ENCODE measurements at regions not wholly inside any gene's neighbourhood (a gene's known extent, or its start where the extent isn't known, plus 50 kb on each side); places are given as distances from the start of the nearest gene placed in this dataset.
A peak's percentile ranks its signal among the peaks of the same experiment; 100 is the strongest.
"Not testable (repeated sequence)": the region's sequence is repeated elsewhere in the genome, so short reads cannot be mapped to it uniquely, and the experiment has no call there.

GRCh38 chr3:30314757-30315325, 291.6 kb upstream of the TGFBR2 start:
- H3K4me1 Mint-ChIP-seq = peaks cover 4% of the 10 kb centered on the region

GRCh38 chr3:30315447-30315846, 291.0 kb upstream of the TGFBR2 start:
- Mint-ChIP-seq H3K4me3 (no peak overlapping the region), H3K4me1 (peaks cover 4% of the 10 kb centered on the region)
- CTCF ChIA-PET = no interaction called here

More at GRCh38 chr3:30314757-30315325, 291.6 kb upstream of the TGFBR2 start:
- H3K27me3 Mint-ChIP-seq = no peaks in the 10 kb centered on the region
- CTCF ChIA-PET = no interaction called here
- DNase-seq (no peak), ATAC-seq (no peak)
- no peak overlapping the region for H3K27ac Mint-ChIP-seq
- no peaks in the 10 kb centered on the region for H3K9me3 Mint-ChIP-seq (ENCODE audit: low read depth)
- H3K36me3 Mint-ChIP-seq = no peaks in the 10 kb centered on the region
- no peak overlapping the region for H3K4me3 Mint-ChIP-seq

GRCh38 chr3:30317561-30317960, 288.8 kb upstream of the TGFBR2 start:
- CTCF ChIA-PET = no interaction called here
- Mint-ChIP-seq H3K9me3 (ENCODE audit: low read depth) (peaks cover 3% of the 10 kb centered on the region), H3K4me3 (no peak overlapping the region), H3K4me1 (peaks cover 4% of the 10 kb centered on the region), H3K36me3 (peaks cover 13% of the 10 kb centered on the region), H3K27ac (no peak overlapping the region), H3K27me3 (no peaks in the 10 kb centered on the region)
- ATAC-seq (no peak), DNase-seq (no peak)

More at GRCh38 chr3:30315447-30315846, 291.0 kb upstream of the TGFBR2 start:
- no peak overlapping the region for H3K27ac Mint-ChIP-seq
- no peaks in the 10 kb centered on the region for H3K9me3 Mint-ChIP-seq (ENCODE audit: low read depth)
- H3K36me3 Mint-ChIP-seq = peaks cover under 1% of the 10 kb centered on the region
- DNase-seq (no peak), ATAC-seq (no peak)
- no peaks in the 10 kb centered on the region for H3K27me3 Mint-ChIP-seq

- Mint-ChIP-seq H3K4me3 (no peak overlapping the region), H3K4me1 (peaks cover 4% of the 10 kb centered on the region), H3K9me3 (ENCODE audit: low read depth) (peaks cover 4% of the 10 kb centered on the region), H3K36me3 (peaks cover 16% of the 10 kb centered on the region), H3K27me3 (no peaks in the 10 kb centered on the region), H3K27ac (no peak overlapping the region)
- DNase-seq = no peak
- CTCF ChIA-PET = no interaction called here
- ATAC-seq = no peak
Measured at GRCh38 chr3:30318110-30318509, 288.3 kb upstream of the TGFBR2 start.

- CTCF ChIA-PET = interaction anchor here (0.9 to 1.8 kb wide), 8 partner anchors 29 to 373 kb away, joined by 3 to 6 read pairs (median 4); no protein-coding TSS in a partner anchor
- ATAC-seq (peak; percentile 65), DNase-seq (peak; percentile 46)
- no peak overlapping the region for H3K4me3 Mint-ChIP-seq
- peaks cover 8% of the 10 kb centered on the region for H3K9me3 Mint-ChIP-seq (ENCODE audit: low read depth)
- no peak overlapping the region for H3K27ac Mint-ChIP-seq
- H3K27me3 Mint-ChIP-seq = no peaks in the 10 kb centered on the region
- H3K36me3 Mint-ChIP-seq = peaks cover 16% of the 10 kb centered on the region
- peaks cover 4% of the 10 kb centered on the region for H3K4me1 Mint-ChIP-seq
Measured at GRCh38 chr3:30319713-30320112, 286.7 kb upstream of the TGFBR2 start.

GRCh38 chr3:30320392-30320791, 286.0 kb upstream of the TGFBR2 start:
- H3K4me1 Mint-ChIP-seq = peaks cover 4% of the 10 kb centered on the region
- DNase-seq (no peak), ATAC-seq (no peak)
- CTCF ChIA-PET = interaction anchor here (1.0 to 1.8 kb wide), 5 partner anchors 31 to 373 kb away, joined by 3 to 6 read pairs (median 4); no protein-coding TSS in a partner anchor
- no peak overlapping the region for H3K27ac Mint-ChIP-seq
- peaks cover 16% of the 10 kb centered on the region for H3K36me3 Mint-ChIP-seq
- no peaks in the 10 kb centered on the region for H3K27me3 Mint-ChIP-seq
- H3K4me3 Mint-ChIP-seq = no peak overlapping the region
- H3K9me3 Mint-ChIP-seq (ENCODE audit: low read depth) = peaks cover 8% of the 10 kb centered on the region

GRCh38 chr3:30321065-30321464, 285.3 kb upstream of the TGFBR2 start:
- H3K36me3 Mint-ChIP-seq = peaks cover 16% of the 10 kb centered on the region
- no peak for DNase-seq
- ATAC-seq = no peak
- CTCF ChIA-PET = no interaction called here
- H3K4me1 Mint-ChIP-seq = peaks cover 4% of the 10 kb centered on the region
- H3K27me3 Mint-ChIP-seq = no peaks in the 10 kb centered on the region
- no peak overlapping the region for H3K27ac Mint-ChIP-seq
- H3K9me3 Mint-ChIP-seq (ENCODE audit: low read depth) = peaks cover 8% of the 10 kb centered on the region
- H3K4me3 Mint-ChIP-seq = no peak overlapping the region

- ATAC-seq; H3K27me3 Mint-ChIP-seq; H3K4me1 Mint-ChIP-seq; H3K9me3 Mint-ChIP-seq (ENCODE audit: low read depth); CTCF ChIA-PET; H3K4me3 Mint-ChIP-seq; DNase-seq: not testable (repeated sequence)
- Mint-ChIP-seq H3K27ac (peak overlapping the region; percentile 18), H3K36me3 (peaks cover 18% of the 10 kb centered on the region)
Measured at GRCh38 chr3:30323649-30324048, 282.8 kb upstream of the TGFBR2 start.

GRCh38 chr3:30324587-30324986, 281.8 kb upstream of the TGFBR2 start:
- Mint-ChIP-seq H3K4me3 (no peak overlapping the region), H3K36me3 (peaks cover 18% of the 10 kb centered on the region), H3K27ac (no peak overlapping the region), H3K9me3 (ENCODE audit: low read depth) (peaks cover 8% of the 10 kb centered on the region), H3K27me3 (no peaks in the 10 kb centered on the region), H3K4me1 (peaks cover 3% of the 10 kb centered on the region)
- DNase-seq (no peak), ATAC-seq (no peak)
- CTCF ChIA-PET = no interaction called here

- H3K36me3 Mint-ChIP-seq; H3K27me3 Mint-ChIP-seq; DNase-seq; ATAC-seq; H3K9me3 Mint-ChIP-seq (ENCODE audit: low read depth); H3K4me3 Mint-ChIP-seq; H3K27ac Mint-ChIP-seq; CTCF ChIA-PET; H3K4me1 Mint-ChIP-seq: not testable (repeated sequence)
Measured at GRCh38 chr3:30327976-30328375, 278.4 kb upstream of the TGFBR2 start.

- H3K27me3 Mint-ChIP-seq, ATAC-seq, DNase-seq: not testable (repeated sequence)
Measured at GRCh38 chr3:30328935-30329334, 277.5 kb upstream of the TGFBR2 start.

GRCh38 chr3:30331519-30331918, 274.9 kb upstream of the TGFBR2 start:
- DNase-seq = no peak
- CTCF ChIA-PET = no interaction called here
- Mint-ChIP-seq H3K4me1 (peaks cover 7% of the 10 kb centered on the region), H3K9me3 (ENCODE audit: low read depth) (no peaks in the 10 kb centered on the region), H3K36me3 (peaks cover 2% of the 10 kb centered on the region), H3K4me3 (no peak overlapping the region), H3K27ac (no peak overlapping the region), H3K27me3 (no peaks in the 10 kb centered on the region)
- ATAC-seq = no peak

More at GRCh38 chr3:30328935-30329334, 277.5 kb upstream of the TGFBR2 start:
- H3K4me3 Mint-ChIP-seq; H3K4me1 Mint-ChIP-seq; H3K36me3 Mint-ChIP-seq; CTCF ChIA-PET; H3K9me3 Mint-ChIP-seq (ENCODE audit: low read depth); H3K27ac Mint-ChIP-seq: not testable (repeated sequence)

- H3K27me3 Mint-ChIP-seq = no peaks in the 10 kb centered on the region
- DNase-seq (no peak), ATAC-seq (no peak)
- H3K27ac Mint-ChIP-seq = no peak overlapping the region
- peaks cover 2% of the 10 kb centered on the region for H3K36me3 Mint-ChIP-seq
- H3K4me1 Mint-ChIP-seq = peaks cover 7% of the 10 kb centered on the region
- H3K9me3 Mint-ChIP-seq (ENCODE audit: low read depth) = no peaks in the 10 kb centered on the region
- no peak overlapping the region for H3K4me3 Mint-ChIP-seq
- CTCF ChIA-PET = no interaction called here
Measured at GRCh38 chr3:30332196-30333021, 274.0 kb upstream of the TGFBR2 start.

- Mint-ChIP-seq H3K36me3 (peaks cover 3% of the 10 kb centered on the region), H3K27me3 (no peaks in the 10 kb centered on the region), H3K27ac (no peak overlapping the region), H3K4me3 (no peak overlapping the region), H3K4me1 (peaks cover 7% of the 10 kb centered on the region), H3K9me3 (ENCODE audit: low read depth) (peaks cover 2% of the 10 kb centered on the region)
- ATAC-seq (no peak), DNase-seq (no peak)
- CTCF ChIA-PET = no interaction called here
Measured at GRCh38 chr3:30333143-30333542, 273.3 kb upstream of the TGFBR2 start.
